NOMO-1 (cell line): ENCODE measurements at regions not wholly inside any gene's neighbourhood (a gene's known extent, or its start where the extent isn't known, plus 50 kb on each side); places are given as distances from the start of the nearest gene placed in this dataset.
A peak's percentile ranks its signal among the peaks of the same experiment; 100 is the strongest.

ENCODE experiments used
- DNase-seq, 2 experiments: peaks; one replicate each; lab custom pipeline; 2025; ENCODE audit not compliant: unreplicated experiment in 2 of 2; lab: John Stamatoyannopoulos, UW

- DNase-seq = no peak
Observed at GRCh38 chr1:105909811-105910210, 1146.7 kb upstream of the PRMT6 start.

- DNase-seq = no peak
Observed at GRCh38 chr1:105914403-105914802, 1142.1 kb upstream of the PRMT6 start.

DNA sequence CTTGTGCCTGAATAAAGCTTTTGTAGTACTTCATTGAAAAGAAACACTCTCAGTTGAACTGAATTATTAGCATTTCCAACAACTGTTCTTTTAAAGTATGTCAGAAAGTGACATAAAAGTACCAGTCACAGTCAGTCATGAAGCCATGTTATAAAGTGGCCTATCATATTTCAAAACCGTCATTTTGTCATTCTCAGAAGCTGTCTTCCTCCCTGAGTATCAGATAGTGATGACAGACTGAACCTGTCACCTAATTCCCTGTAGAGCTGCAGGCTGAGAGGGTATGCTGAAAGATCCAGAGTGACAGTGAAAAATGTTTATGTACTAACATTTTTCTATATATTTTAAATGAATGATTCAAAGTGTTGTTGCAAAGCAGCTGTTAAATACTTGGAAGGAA lies 1121.7 kb upstream of the PRMT6 start:
- DNase-seq = no peak

GRCh38 chr1:105964879-105965278 lies 1091.6 kb upstream of the PRMT6 start:
- DNase-seq = no peak

- no peak for DNase-seq
Observed at GRCh38 chr1:105997516-105997915, 1059.0 kb upstream of the PRMT6 start.

DNA sequence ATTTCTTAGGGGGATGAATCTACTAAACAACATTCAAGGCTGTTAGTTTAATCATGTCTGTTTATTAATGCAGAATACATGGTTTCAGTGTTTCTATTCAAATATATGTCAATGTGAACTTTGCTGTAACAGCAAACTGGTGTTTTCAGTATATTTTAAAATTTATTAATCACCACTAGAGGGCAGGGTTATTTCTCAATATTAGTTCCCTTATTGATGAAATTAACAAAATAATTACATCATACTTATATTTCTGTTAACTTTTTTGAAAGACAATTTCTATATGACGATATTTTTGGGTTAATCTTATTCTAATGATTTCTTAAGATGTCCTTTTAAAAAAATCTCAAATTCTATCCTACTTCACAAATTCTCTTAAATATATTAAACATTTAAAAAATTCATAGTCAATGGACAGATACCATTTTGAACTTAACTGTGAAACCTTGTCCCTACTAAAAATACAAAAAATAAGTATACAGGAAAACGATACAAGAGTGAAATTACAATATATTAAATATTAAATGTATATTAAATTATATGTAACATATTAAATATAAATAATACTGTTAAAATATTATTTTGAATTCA lies 1034.1 kb upstream of the PRMT6 start:
- no peak for DNase-seq

- no peak for DNase-seq
Observed at GRCh38 chr1:106027871-106028270, 1028.6 kb upstream of the PRMT6 start.

DNA sequence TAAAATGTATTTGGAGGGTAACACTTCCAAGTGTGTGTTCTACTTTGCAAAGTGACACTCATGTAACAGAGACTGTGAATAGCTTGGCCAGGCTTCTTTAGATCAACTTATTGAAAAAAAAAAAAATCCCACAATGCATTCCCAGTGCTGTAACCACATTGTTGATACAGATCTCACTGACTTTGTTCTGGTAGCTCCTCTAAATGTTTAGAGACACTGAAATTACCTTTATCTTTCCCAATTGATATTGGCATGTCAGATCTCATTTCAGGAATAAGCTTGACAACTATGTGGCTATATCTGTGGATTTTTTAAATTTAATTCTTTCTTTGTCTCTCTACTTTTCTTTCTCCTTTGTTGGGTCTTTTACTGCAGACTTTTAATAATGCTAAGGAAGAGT lies 1018.9 kb upstream of the PRMT6 start:
- DNase-seq = no peak

GRCh38 chr1:106038260-106038659 lies 1018.2 kb upstream of the PRMT6 start:
- DNase-seq = no peak

DNA sequence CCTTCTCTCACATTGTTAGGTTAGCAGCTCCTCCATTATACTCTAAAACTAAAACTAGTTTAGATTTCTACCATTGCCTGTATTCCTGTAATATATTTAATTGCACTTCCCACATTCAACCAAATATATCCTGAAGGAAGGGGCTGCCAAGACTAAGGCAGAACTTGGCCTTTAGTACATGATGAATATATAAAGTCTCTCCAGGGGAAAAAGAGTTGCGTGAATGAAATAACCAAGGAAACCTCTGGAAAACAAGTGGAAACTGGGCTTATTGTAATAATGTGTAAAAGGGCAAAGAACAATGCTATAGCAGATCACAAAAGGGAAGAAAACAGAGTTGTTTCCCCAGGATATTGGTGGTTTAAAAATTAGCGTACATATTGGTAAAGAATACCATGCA lies 1012.5 kb upstream of the PRMT6 start:
- no peak for DNase-seq

GRCh38 chr1:106047210-106047609 lies 1009.3 kb upstream of the PRMT6 start:
- DNase-seq = no peak

DNA sequence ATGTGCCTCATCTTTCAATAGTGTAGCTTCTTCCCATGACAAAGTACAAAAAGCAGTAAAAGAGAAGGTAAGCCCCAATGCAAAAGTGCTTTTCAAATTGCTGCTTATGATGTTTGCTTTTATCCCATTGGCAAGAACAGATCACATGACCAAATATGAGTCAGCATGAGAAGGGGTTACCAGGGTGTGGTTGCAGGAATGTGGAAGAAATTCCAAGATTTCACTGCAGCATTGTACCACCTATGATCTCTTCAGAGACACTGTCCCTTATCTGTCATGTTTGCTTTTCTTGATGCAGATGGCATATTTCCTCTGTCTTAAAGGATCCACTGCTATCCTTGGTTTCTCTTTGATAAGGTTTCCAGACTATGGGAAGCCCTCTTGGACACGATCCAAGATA lies 1006.9 kb upstream of the PRMT6 start:
- no peak for DNase-seq

DNA sequence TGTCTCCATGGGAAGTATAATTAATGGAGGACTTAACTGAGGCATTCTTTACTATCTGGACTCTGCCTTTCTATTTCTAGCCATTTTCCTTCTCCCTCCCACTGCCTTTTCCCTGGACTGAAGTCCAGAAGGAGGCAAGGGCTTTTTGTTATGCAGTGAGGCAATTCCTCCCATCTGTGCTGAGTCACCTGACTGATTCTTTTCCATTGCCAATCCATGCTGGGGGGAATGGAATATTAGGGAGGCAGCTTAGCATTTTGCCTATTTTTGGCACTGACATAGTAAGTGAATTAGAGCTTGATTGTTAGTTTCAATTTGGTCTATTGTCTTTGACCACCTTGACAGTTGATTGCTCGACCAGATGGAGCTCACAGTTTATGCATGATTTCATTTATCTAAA lies 1000.6 kb upstream of the PRMT6 start:
- no peak for DNase-seq

GRCh38 chr1:106061586-106062495 lies 994.6 kb upstream of the PRMT6 start:
- DNase-seq = no peak

DNA sequence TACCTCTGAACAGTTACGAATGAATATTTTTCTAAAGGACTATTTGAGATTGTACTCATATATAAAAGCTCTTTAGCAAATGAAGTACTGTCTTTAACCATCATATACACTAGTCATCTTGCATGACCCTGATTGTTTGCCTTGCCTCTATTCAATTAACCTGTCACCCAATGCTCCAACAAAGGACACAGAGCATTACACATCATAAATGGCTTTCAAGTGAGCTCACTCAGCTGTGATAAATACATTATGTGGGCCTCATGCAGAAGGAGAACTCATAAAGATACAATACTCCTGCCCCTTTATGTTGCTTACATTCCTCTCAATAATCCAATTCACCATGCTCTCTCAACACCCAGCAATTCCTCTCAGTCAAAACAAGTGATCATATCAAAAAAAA lies 993.0 kb upstream of the PRMT6 start:
- DNase-seq = no peak

DNA sequence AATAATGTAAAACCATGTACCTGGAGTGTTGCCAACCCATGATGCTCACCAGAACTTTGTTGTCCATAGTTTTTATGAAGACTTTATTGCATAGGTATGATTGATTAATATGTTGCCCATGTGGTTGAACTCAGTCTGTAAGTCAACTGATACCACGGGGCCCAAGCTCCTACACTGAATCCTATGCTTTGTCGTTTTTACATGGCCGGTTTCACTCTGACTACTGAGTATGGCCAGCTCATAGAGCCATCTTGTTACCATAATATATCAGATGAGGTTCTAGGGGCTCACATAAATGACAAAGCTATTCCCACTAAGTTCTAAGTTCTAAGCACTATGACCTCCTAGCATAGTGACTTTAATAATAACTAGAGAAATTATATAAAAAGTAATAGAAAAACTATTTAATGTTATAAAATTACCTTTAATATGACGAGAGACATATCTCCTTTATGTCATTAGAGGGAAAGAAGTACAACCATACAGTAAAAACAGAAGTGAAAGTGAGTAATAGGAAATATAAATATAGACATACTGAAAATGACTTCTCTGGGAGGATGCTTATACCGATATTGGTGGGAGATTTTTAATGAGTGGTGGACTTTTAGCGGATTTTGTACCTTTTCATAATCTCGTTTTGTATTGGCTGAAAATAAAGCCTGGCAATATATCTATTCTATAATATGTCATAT lies 983.4 kb upstream of the PRMT6 start:
- DNase-seq = peak in 1 of 2 experiments; percentile 56

DNA sequence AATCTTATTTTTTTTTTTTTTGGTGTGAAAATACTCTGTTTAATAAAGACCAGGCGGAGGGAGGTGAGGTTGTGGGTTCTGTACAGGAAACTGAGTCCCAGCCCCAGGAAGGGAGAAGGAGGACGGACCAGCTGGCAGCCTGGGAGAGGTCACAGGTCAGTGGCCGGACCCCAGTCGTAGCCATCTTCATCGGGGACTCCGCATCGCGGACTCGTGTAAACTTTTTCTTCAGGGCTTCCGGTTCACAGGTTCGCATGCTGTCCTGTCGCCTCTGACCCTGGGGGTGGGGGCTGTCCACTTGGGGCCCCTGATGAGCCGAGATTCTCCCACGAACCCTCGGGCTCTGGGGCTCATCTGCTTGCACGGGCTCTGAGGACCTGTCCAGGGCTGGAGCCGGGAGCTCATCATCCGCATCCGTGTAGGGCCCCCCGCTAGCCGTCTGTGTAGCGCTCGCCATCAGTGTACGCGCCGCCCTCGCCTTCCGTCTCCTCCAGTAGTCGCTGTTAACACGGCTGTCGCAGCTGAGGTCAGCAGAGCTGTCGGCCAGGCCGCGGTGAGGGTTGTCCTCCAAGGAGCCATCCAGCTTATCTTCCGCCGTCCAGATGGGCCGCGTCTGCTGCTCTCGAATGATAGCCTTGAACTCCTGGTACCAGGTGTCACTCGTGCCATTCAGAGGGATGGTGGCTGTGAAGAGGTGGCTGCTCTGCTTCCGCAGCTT lies 975.7 kb upstream of the PRMT6 start:
- DNase-seq = no peak

DNA sequence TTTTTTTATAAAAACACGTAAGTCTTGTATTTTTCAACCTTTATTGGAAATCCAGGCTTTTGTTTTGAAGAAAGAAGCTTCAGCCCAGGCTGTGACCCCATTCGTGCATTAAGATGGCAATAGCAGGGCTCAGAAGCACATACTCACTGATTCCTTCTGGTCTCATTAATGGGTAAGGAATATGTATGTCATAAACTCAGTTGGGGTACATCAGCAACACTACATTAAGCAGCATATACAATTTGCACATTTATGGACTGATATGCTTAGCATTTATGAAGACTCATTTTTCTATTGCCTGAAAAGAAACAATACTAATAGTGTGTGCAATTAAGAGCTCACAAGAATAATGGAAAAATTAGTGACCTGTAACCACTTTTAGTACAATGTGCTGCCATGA lies 945.4 kb upstream of the PRMT6 start:
- no peak for DNase-seq

- DNase-seq = no peak
Observed at GRCh38 chr1:106113851-106114250, 942.6 kb upstream of the PRMT6 start.

DNA sequence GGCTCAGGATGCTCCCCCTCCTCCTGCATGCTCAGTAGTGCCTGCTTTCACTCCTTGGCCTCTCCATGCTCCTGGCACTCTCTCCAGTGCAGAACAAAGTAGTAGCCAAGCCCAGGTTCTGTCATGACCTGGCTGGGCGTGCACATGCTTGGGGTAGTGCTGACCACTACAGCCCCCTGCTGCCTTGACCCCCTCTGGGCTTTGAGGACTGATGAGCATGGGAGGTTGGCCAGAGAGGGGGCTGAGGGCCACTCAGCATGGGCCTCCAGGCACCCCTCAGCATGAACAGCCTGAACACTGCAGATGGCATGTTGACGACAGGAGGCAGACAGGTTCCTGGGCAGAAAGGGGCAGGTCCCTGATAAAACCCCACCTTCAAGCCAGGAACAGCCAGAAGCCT lies 935.7 kb upstream of the PRMT6 start:
- DNase-seq = no peak

DNA sequence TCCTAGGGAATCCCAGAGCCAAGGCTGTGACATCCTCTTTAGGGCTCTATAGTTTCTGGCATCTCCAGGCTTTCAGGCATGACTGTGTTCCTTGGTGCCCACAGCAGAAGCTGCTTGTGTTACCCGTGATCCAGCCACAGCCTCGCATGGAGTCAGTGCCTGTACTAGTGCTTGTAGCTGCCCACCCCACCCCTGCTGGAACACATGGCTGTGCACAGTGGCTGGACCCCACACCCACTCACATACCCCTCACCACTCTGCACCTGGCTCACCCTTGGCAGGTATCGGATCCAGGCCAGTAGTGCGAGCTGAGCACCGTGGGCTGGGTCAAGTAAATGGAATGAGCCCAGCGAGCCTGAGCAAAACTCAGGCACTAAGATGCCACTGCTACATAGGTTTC lies 934.7 kb upstream of the PRMT6 start:
- no peak for DNase-seq
